Neural progenitor cell (in vitro differentiated cells): ENCODE measurements at regions not wholly inside any gene's neighbourhood (a gene's known extent, or its start where the extent isn't known, plus 50 kb on each side); places are given as distances from the start of the nearest gene placed in this dataset.

Experiments used
- EZH2 ChIP-seq: fragments of 200-600 bp; sonication (generic); IDR thresholded peaks from 2 replicates; pipeline ENCODE4 v1.6.1; 2017; ENCODE audit warnings: antibody characterized with exemption, mild to moderate bottlenecking, moderate library complexity
- TF ChIP-seq, protein P1 (sequence below): fragments of 200-600 bp; sonication (generic); IDR thresholded peaks from 2 replicates; pipeline ENCODE4 v1.5.1; 2017; ENCODE audit warnings: antibody characterized with exemption, mild to moderate bottlenecking

DNA sequence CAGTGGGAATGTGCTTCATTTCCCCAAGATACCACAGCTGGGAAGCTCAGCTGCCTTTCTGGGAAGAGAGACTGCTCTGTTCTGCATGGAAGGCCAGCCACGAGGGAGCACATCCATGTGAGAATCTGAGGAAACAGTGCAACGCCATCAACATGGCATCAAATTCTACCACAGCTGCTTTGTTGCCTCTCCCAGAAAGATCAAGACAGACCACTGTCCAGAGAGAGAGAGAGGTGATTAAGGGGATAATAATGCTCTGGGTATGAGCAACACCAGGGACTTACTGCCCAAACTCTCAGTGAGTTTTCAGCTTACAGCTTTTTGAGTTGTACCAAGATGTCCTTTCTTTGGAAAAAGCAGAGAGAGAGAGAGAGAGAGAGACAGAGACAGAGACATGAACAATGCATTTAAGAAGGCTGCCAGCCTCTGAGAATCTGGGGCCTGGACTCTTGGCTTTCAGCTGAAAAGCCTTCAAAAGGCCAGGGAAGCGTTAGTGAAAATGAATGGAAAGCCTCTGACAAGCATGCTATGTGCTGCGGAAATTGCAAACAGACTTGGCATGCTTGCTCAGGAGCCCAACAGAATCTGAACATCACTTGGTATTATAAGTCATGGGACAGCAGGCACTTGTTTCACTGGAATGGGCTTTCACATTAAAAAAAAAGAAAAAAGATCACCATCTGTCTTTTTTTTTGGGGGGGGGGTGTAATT is 223.1 kb downstream of the MAP2K6 start:
- TF ChIP-seq, protein P1, sequence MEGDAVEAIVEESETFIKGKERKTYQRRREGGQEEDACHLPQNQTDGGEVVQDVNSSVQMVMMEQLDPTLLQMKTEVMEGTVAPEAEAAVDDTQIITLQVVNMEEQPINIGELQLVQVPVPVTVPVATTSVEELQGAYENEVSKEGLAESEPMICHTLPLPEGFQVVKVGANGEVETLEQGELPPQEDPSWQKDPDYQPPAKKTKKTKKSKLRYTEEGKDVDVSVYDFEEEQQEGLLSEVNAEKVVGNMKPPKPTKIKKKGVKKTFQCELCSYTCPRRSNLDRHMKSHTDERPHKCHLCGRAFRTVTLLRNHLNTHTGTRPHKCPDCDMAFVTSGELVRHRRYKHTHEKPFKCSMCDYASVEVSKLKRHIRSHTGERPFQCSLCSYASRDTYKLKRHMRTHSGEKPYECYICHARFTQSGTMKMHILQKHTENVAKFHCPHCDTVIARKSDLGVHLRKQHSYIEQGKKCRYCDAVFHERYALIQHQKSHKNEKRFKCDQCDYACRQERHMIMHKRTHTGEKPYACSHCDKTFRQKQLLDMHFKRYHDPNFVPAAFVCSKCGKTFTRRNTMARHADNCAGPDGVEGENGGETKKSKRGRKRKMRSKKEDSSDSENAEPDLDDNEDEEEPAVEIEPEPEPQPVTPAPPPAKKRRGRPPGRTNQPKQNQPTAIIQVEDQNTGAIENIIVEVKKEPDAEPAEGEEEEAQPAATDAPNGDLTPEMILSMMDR = no peak
- TF ChIP-seq EZH2 = no peak
